ENCODE measurements at regions not wholly inside any gene's neighbourhood (a gene's known extent, or its start where the extent isn't known, plus 50 kb on each side); places are given as distances from the start of the nearest gene placed in this dataset.
"Not testable (repeated sequence)": the region's sequence is repeated elsewhere in the genome, so short reads cannot be mapped to it uniquely, and the experiment has no call there.

DNA sequence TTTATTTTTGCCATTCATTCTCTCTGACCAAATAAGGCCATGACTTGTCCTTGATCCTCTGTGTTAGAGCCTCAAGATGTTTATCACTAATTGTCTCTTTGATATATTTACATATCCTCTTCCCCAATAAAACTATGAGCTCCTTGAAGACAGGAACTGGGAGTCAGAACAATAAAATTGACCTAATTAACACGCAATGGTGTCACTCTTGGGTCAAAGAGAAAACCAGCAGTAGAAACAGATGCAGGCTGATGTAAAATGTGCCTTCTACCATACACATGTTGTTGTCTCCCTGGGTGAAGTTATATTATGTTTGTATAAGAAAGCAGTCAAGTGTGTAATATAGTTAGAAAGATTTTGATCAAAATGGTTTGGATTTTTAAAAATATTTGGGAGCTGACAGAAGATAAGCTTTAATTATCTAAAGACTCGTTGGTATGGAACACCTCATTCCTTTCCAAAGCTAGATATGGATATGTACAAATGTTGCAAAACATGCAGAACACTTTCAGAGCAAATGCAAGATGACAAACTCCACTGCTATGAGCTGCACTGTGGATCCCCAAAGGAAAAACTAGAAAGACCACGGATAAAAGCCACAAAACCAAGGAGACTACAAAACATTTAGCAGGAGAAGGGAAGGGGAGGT is 109.7 kb upstream of the STMND1 start:
- DNase-seq (ENCODE audit: low read depth), result no peak
- TF ChIP-seq, protein P1, sequence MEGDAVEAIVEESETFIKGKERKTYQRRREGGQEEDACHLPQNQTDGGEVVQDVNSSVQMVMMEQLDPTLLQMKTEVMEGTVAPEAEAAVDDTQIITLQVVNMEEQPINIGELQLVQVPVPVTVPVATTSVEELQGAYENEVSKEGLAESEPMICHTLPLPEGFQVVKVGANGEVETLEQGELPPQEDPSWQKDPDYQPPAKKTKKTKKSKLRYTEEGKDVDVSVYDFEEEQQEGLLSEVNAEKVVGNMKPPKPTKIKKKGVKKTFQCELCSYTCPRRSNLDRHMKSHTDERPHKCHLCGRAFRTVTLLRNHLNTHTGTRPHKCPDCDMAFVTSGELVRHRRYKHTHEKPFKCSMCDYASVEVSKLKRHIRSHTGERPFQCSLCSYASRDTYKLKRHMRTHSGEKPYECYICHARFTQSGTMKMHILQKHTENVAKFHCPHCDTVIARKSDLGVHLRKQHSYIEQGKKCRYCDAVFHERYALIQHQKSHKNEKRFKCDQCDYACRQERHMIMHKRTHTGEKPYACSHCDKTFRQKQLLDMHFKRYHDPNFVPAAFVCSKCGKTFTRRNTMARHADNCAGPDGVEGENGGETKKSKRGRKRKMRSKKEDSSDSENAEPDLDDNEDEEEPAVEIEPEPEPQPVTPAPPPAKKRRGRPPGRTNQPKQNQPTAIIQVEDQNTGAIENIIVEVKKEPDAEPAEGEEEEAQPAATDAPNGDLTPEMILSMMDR (IDR thresholded peaks at IDR 0.05; ENCODE audit: insufficient read depth, low read depth, low read length, missing control alignments), result no peak
- H3K4me3 ChIP-seq (ENCODE audit: low read length), result no peak overlapping the region

GRCh38 chr6:16989976-16990375 is 111.9 kb upstream of the STMND1 start:
- not testable (repeated sequence) for H3K4me3 ChIP-seq (ENCODE audit: low read length); DNase-seq (ENCODE audit: low read depth)

DNA sequence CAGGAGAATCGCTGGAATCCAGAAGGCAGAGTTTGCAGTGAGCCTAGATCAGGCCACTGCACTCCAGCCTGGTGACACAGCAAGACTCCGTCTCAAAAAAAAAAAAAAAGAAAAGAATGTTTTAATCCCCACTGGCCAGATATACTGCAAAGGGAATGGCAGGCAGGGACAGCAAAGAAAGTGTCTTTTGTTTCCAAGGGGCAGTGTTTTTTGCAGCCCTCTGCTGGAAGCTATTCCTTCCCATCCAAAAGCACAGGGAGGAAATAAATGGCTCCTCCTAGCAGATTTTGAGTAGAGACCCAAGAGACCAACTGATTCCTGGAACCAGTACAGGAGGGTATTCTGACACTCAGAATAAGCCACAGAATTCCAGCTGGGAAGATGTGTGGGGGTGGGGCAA is 112.5 kb upstream of the STMND1 start:
- TF ChIP-seq, protein P1 (IDR thresholded peaks at IDR 0.05; ENCODE audit: insufficient read depth, low read depth, low read length, missing control alignments), result no peak
- no peak for DNase-seq (ENCODE audit: low read depth)
- no peak overlapping the region for H3K4me3 ChIP-seq (ENCODE audit: low read length)

DNA sequence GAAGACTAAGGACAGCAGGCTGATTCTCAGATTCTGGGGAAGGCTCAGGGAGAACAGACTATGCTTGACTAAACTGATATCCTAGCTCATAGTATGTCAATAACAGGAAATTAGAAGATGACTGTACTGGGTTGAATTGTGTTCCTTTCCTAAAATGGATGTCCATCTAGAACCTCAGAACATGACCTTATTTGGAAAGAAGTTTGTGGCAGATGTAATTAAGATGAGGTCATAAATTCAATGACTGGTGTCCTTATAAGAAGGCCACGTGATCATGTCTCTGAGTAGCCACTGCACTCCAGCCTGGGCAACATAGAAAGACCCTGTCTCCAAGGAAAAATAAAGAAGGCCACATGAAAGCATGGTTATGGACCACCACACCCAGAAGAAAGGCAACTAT is 113.9 kb upstream of the STMND1 start:
- DNase-seq (ENCODE audit: low read depth), result no peak
- no peak overlapping the region for H3K4me3 ChIP-seq (ENCODE audit: low read length)
- TF ChIP-seq, protein P1 (IDR thresholded peaks at IDR 0.05; ENCODE audit: insufficient read depth, low read depth, low read length, missing control alignments), result no peak

DNA sequence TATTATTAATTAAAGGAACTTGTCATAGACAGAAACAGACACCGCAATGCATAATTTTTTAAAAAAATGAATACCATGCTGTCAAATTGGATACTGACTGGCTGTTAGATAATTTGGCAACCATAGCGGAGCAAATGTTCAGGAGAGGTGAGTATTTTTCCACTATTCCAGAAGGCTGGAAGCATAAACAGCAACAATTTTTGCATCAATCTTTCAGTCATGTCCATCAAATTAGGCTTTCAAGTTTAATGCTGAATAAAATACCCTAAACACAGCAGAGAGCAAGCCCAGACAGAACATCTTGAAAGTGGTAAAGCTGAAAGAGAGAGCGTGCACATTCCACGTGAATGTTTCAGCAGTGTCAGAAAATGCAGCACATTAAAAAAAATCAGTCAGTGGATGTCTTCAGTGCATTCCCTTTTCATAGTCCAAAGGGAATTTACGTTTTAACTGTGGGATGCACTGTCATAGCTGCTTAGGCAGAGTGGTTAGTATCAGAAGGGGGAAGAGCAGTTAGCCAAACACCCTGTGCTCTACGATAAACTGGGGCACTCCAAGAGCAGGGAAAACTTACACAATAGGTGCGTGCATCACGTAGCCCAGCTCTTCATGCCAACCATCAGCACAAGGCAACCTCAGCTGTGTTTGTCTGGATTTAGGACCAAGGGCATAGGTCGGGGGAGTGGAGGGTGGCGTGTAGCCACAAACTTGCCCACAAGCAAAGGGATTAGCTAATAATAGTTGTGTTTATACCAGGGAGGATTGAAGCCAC is 116.2 kb upstream of the STMND1 start:
- DNase-seq (ENCODE audit: low read depth), result peak; percentile 79
- no peak overlapping the region for H3K4me3 ChIP-seq (ENCODE audit: low read length)
- TF ChIP-seq, protein P1 (IDR thresholded peaks at IDR 0.05; ENCODE audit: insufficient read depth, low read depth, low read length, missing control alignments), result no peak

DNA sequence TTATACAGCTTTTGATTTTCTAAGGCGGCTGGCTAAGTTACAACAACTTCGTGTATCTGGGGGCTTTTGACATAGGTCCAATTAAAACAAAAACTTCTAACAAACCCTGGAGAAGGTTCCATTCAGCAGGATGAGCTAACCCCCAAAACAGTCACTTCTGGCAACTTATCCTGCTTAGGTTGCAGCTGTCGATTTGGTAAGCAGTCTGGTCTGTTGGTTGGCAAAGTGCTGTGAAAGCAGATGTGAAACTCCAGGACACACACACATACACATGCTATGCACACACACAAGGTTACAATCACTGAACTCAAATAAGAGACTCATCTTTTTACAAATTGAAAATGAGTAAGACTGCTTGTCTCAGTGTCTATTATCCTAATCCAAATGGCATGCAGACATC is 119.0 kb upstream of the STMND1 start:
- TF ChIP-seq, protein P1 (IDR thresholded peaks at IDR 0.05; ENCODE audit: insufficient read depth, low read depth, low read length, missing control alignments), result no peak
- peak; percentile 44 for DNase-seq (ENCODE audit: low read depth)
- H3K4me3 ChIP-seq (ENCODE audit: low read length), result no peak overlapping the region

- no peak for DNase-seq (ENCODE audit: low read depth)
- no peak overlapping the region for H3K4me3 ChIP-seq (ENCODE audit: low read length)
- TF ChIP-seq, protein P1 (IDR thresholded peaks at IDR 0.05; ENCODE audit: insufficient read depth, low read depth, low read length, missing control alignments), result no peak
Observed at GRCh38 chr6:16979677-16980370, 122.0 kb upstream of the STMND1 start.

Data from epithelial cell of esophagus (primary cell).